K562 (cell line): ENCODE measurements at regions not wholly inside any gene's neighbourhood (a gene's known extent, or its start where the extent isn't known, plus 50 kb on each side); places are given as distances from the start of the nearest gene placed in this dataset.
"Not testable (repeated sequence)": the region's sequence is repeated elsewhere in the genome, so short reads cannot be mapped to it uniquely, and the experiment has no call there.

Source experiments
- CBX1 ChIP-seq: sonication (generic); IDR thresholded peaks from 2 replicates; pipeline ENCODE4 v1.6.1; 2016; ENCODE audit warnings: antibody characterized with exemption, low read depth, mild to moderate bottlenecking
- CHD2 ChIP-seq: IDR thresholded peaks from 2 replicates; pipeline ENCODE4 v1.6.1; 2011; ENCODE audit warnings: low read depth, low read length
- CTCF ChIP-seq, 3 experiments: IDR thresholded peaks in 2 of 3; conservative IDR thresholded peaks in 1 of 3; 2 replicates each; pipeline ENCODE4 v1.5.1; 2011 to 2012; ENCODE audit warnings: low read length in 3 of 3, mild to moderate bottlenecking in 3 of 3, control low read depth in 2 of 3, improper control_type of control experiment in 1 of 3, inconsistent platforms in 1 of 3, low read depth in 1 of 3, mixed read lengths in 1 of 3, moderate library complexity in 1 of 3; ENCODE audit not compliant: insufficient read depth in 2 of 3
- EP300 ChIP-seq: IDR thresholded peaks from 2 replicates; pipeline ENCODE4 v1.6.1; 2012; ENCODE audit warnings: low read length, improper control_type of control experiment
- NFYB ChIP-seq: IDR thresholded peaks from 2 replicates; pipeline ENCODE4 v1.6.1; 2011; ENCODE audit warnings: mild to moderate bottlenecking, moderate library complexity; ENCODE audit not compliant: insufficient read length; ENCODE audit errors: extremely low read depth
- NR2C1 ChIP-seq, 2 experiments: fragments of 450-650 bp; IDR thresholded peaks; 2 replicates each; pipeline ENCODE4 v1.6.1; 2017; ENCODE audit warnings: mild to moderate bottlenecking in 2 of 2, antibody characterized with exemption in 1 of 2, inconsistent platforms in 1 of 2, missing compliant biosample characterization in 1 of 2, missing genetic modification characterization in 1 of 2
- NR2C2 ChIP-seq, 2 experiments: fragments of 200-800 bp in 1 of 2; sonication (Bioruptor generic) in 1 of 2; sonication (generic) in 1 of 2; formaldehyde crosslinking in 1 of 2; IDR thresholded peaks; 2 replicates each; pipeline versions ENCODE4 v1.6.1 to v1.8.0; 2016 to 2022; ENCODE audit warnings: mild to moderate bottlenecking in 1 of 2, missing compliant biosample characterization in 1 of 2, missing genetic modification characterization in 1 of 2, missing genetic modification reagents in 1 of 2
- RBM34 ChIP-seq: fragments of 200-400 bp; formaldehyde crosslinking; IDR thresholded peaks from 2 replicates; pipeline ENCODE4 v1.6.1; 2018; ENCODE audit warnings: low read length, borderline replicate concordance; ENCODE audit not compliant: insufficient read depth
- SRF ChIP-seq, 2 experiments: fragments of 250-450, 450-650 bp in 1 of 2; sonication (Bioruptor Pico) in 1 of 2; sonication (generic) in 1 of 2; formaldehyde crosslinking; IDR thresholded peaks; 2 replicates each; pipeline versions ENCODE4 v1.5.0 to v1.5.1; 2020 to 2022; ENCODE audit warnings: mild to moderate bottlenecking in 1 of 2, missing genetic modification reagents in 1 of 2
- ZNF184 ChIP-seq: sonication (generic); formaldehyde crosslinking; IDR thresholded peaks from 2 replicates; pipeline ENCODE4 v1.5.0; 2020; ENCODE audit warnings: missing genetic modification reagents

DNA sequence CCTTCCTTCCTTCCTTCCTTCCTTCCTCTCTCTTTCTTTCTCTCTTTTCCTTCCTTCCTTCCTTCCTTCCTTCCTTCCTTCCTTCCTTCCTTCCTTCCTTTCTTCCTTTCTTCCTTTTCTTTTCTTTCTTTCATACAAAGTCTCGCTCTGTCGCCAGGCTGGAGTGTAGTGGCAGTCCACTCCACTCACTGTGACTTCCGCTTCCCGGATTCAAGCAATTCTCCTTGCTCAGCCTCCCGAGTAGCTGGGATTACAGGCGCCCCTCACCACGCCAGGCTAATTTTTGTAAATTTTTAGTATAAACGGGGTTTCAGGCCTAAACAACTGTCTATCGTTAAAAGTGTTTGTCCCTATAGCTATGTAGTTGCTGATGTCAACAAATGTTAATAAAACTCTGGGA, 1029.8 kb downstream of the TMEM121 start:
- TF ChIP-seq CTCF (IDR thresholded peaks at IDR 0.05 in 2 of 3, conservative IDR thresholded peaks at IDR 0.05 in 1 of 3; ENCODE audit: insufficient read depth in 2 of 3, low read depth in 1 of 3, low read length in 3 of 3); ZNF184; NR2C2 (CRISPR knock-in tag; IDR thresholded peaks at IDR 0.05); NR2C2 (tag; IDR thresholded peaks at IDR 0.05); SRF (CRISPR knock-in tag; IDR thresholded peaks at IDR 0.05); EP300; CBX1; NFYB; RBM34; NR2C1 (IDR thresholded peaks at IDR 0.05); NR2C1 (tag; IDR thresholded peaks at IDR 0.05); CHD2: not testable (repeated sequence)
